ENCODE measurements at regions not wholly inside any gene's neighbourhood (a gene's known extent, or its start where the extent isn't known, plus 50 kb on each side); places are given as distances from the start of the nearest gene placed in this dataset.
A peak's percentile ranks its signal among the peaks of the same experiment; 100 is the strongest.
"Not testable (repeated sequence)": the region's sequence is repeated elsewhere in the genome, so short reads cannot be mapped to it uniquely, and the experiment has no call there.

DNA sequence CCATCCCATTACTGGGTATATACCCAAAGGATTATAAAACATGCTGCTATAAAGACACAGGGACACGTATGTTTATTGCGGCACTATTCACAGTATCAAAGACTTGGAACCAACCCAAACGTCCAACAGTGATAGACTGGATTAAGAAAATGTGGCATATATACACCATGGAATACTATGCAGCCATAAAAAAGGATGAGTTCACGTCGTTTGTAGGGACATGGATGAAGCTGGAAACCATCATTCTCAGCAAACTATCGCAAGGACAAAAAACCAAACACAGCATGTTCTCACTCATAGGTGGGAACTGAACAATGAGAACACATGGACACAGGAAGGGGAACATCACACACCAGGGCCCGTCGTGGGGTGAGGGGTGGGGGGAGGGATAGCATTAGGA lies 106.1 kb downstream of the CHD1L start:
- not testable (repeated sequence) for DNase-seq

DNA sequence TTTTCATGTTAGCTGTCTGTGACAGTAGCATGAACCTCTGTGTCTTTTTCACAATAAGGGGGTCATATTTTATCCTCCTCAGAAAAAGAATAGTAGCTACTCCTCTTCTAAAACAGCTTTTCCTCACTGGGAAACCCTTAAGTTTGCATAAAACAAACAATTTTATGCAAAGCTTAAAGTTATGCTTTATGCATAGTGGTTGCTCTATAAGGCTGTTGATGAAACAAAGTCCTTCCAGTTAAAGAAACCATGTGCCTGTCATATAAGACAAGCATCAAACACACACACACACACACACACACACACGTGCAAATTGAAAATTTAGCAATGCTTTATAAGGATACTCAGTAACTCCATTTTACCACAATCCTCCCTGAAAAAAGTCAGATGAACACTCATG lies 107.0 kb downstream of the CHD1L start:
- no peak for DNase-seq

DNA sequence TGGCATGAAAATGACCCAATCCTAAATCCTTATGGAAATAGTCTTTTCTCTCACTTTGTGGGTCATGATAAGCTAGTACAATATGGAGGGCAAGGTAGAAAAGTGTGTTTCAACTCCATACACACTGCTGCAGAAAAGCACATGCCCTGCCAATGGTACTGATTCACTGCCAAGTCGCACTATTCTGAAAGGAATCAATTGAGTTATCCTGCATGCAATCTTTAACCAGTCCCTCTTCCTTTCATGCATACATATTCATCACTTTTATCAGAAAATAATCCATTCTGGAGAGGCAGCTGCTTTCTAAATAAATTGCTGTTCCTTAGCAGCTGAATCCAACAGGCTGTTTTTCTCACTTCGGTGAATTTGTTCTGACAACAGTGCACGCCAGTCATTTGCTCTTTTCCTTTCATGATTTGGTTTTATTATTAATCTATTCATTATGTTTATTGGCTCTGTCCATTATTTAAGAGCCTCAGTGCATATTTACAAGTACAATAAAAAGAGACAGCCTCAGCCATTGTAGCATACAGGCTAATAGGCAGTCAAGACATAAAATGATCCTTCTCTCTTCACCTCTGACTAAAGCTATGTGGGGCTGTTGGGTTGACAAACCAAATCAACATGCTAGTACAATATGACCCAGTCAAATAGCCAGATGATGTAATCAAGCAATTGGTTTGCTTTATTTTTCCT lies 108.8 kb downstream of the CHD1L start:
- DNase-seq, result no peak

DNA sequence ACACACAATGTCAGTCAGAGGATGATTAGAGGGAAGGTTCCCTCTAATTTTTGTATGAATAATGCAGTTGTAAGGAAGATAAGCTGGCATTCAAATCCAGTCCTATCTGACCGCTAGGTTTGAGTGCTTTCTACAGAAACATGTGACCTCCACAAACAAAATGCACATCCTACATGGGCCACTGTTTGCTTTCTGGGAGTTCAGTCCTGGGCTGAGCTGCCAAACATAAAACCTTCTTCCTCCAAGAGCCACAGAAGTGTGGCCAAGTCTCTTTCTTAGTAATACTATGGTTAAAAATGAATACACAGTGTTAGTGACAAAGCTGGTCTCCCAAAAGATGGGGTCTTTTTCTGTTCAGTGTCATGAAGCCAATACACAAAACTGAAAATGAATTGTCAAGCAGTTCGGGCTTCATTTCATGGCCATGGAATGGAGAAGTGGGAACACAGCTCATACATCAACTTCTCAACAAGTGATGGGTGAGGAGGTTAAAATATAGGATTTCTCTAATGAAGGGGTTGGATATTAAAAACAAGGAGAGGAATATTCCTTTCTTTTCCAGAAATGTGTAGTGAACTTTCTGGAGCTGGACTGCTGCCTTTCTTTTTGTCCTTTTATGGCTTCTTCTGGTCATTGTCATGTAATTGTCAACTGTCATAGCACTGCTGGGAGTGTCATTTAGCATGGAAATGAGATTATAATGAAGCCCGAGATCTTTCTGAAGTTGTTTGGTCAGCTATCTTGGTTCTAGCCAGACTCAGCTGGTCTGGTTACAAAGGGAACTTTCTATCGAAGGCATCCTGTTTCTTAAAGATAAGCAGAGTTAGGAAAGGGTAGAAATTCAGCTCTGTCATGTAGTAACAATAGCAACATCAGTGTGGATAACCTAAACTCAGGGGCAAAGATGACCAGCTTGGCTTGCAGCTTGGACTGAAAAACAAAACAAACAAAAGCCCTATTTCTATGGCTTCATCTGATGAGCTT lies 135.1 kb downstream of the CHD1L start:
- no peak for DNase-seq

DNA sequence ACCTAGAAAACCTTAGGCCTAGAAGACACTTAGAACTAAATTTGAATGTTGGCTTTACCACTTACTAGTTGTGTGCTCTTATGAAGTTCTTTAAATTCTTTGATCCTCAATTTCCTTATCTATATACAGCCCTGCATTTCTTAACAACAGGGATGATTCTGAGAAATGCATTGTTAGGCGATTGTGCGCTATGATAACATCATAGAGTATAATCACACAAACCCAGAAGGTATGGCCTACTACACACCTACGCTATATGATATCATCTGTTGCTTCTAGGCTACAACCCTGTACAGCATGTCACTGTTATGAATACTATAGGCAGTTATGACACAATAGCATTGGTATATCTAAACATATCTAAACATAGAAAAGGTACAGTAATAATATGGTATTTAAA lies 137.4 kb downstream of the CHD1L start:
- DNase-seq, result no peak

DNA sequence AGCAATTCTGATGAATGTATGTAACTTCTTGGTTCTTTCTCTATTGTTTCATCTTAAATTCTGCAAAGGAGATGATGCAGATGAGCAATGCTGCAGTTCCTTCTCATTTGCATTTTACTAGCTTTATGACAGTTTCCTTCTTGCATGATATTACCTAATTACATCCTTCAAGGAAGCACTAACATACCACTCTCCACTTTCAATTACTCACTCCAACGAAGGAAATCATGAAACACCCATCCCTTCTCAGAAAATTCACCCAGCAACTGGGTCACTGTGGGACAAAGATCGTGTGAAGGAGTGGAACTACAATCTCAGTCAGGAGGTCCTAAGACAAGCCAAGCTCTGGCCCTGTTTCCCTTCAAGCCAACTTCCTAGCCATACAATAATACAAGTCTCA lies 142.3 kb downstream of the CHD1L start:
- DNase-seq, result no peak

DNA sequence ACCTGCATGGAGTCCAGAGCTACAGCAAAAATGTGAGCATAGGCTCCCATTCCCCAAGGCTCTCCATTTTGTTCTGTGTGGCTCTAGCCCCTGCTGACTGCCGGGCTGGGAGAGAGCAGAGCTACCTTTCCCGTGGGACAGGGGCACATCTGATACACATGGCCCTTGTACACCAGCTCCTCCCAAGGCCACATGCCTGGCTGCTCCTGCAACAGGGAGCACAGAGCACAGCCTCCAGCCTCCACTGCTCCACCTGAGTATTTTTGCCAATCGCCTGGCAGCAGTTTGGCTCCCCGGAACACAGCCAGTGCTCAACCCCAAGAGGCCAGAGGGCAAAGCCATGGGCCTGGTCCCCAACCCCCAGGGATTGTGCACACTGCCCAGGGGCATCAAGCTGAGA lies 146.5 kb downstream of the CHD1L start:
- no peak for DNase-seq

DNA sequence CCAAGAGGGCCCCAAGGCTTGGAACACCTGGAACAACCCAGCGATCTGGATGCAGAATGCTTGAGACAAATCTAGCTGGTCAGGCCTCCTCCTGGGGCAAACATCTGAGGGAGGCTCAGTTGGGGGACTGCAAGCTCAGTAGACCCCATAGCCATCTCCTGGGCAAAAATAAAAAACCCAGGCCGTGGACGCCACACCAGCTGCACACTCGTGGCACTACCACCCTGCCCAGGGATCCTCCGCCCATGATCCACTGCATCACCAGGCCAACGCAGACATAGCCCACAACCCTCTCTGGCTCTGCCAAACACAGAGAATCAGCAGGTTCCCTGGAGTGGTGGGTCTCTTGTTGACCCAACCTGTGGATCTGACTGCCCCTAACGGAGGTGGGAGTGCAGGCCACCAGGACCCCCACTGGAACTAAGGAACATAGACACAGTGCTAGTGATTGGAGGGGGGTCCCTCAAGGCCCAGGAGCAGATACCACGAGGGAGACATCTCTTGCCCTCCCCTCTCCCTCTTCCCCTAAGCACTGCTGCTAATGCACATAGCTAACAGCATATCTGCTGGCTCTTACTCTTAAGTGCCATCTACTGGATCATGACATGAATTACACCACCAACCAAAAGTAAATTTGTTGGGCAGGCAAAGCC lies 147.2 kb downstream of the CHD1L start:
- peak; percentile 45 for DNase-seq

DNA sequence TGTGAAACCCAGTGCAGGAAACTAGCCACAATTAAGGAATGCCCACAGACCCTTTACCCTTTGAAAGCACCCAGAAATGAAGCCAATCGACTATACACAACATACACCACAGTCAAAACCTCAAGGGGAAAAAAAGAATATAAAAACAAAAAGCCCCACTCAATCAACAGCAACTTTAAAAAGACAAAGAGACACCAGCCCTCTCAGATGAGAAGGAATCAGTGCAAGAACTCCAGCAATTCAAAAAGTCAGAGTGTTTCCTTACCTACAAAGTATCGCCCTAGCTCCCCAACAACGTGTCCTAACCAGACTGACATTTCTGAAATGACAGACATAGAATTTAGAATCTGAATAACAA lies 147.7 kb downstream of the CHD1L start:
- DNase-seq, result no peak

DNA sequence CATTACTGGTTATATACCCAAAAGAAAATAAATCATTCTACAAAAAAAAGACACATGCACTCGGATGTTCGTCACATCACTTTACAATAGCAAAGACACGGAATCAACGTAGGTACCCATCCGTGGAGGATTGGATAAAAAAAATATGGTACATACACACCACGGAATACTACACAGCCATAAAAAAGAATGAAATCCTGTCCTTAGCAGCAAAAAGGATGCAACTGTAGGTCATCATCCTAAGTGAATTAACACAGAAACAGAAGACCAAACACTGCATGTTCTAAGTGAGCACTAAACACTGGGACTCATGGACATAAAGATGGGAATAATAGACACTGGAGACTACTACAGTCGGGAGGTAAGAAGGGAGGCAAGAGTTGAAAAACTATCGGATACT lies 148.6 kb downstream of the CHD1L start:
- no peak for DNase-seq

DNA sequence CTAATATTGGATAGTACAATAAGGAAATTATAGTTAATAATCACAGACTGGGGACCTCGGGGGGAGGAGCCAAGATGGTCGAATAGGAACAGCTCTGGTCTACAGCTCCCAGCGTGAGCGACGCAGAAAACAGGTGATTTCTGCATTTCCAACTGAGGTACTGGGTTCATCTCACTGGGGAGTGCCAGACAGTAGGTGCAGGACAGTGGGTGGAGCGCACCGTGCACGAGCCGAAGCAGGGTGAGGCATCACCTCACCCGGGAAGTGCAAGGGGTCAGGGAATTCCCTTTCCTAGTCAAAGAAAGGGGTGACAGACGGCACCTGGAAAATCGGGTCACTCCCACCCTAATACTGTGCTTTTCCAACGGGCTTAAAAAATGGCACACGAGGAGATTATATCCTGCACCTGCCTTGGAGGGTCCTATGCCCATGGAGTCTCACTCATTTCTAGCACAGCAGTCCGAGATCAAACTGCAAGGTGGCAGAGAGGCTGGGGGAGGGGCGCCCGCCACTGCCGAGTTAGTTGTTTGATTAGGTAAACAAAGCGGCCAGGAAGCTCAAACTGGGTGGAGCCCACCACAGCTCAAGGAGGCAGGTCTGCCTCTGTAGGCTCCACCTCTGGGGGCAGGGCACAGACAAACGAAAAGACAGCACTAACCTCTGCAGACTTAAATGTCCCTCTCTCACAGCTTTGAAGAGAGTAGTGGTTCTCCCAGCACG lies 138.8 kb upstream of the BCL9 start:
- DNase-seq, result not testable (repeated sequence)

DNA sequence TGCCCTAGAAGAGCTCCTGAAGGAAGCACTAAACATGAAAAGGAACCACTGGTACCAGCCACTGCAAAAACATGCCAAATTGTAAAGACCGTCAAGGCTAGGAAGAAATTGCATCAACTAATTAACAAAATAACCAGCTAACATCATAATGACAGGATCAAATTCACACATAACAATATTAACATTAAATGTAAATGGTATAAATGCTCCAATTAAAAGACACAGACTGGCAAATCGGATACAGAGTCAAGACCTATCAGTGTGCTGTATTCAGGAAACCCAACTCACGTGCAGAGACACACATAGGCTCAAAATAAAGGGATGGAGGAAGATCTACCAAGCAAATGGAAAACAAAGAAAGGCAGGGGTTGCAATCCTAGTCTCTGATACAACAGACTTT lies 137.0 kb upstream of the BCL9 start:
- DNase-seq, result not testable (repeated sequence)

DNA sequence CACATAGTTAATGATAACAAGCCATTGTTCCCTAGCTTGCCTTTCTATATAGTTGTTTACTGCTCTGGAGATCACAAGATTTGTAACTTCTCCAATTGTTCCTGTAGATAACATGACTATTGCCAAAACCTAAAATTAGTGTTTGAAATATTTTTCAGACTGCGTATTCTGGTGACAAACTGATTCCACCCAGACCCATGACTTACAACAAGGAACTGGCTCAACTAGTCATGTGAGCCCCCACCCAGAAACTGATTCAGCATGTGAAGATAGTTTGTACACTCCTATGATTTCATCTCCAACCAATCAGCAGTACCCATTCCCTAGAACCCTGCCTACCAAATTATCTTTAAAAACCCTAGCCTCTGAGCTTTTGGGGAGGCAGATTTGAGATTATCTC lies 131.4 kb upstream of the BCL9 start:
- DNase-seq, result no peak

DNA sequence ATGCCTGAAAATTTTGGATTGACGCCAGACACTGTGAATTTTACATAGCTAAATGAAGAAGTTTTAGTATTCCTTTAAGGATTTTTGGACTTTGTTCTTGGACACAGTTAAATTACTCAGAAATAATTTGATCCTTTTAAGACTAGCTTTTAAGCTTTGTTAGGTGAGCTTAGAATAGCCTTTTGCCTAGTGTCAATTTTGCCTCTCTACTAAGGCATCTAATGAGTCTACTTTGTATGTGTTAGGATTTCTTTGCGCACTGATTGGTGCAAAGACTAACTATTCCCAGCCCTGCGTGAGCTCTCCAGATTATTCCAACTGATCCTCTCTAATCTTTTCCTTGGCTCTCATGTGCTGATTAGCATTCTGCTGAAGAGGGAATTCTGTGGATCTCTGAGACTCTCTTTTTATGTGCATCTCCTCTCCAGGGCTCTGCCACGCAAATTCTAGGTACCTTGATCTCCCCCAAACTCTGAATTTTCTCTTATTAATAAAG lies 128.1 kb upstream of the BCL9 start:
- DNase-seq, result no peak

DNA sequence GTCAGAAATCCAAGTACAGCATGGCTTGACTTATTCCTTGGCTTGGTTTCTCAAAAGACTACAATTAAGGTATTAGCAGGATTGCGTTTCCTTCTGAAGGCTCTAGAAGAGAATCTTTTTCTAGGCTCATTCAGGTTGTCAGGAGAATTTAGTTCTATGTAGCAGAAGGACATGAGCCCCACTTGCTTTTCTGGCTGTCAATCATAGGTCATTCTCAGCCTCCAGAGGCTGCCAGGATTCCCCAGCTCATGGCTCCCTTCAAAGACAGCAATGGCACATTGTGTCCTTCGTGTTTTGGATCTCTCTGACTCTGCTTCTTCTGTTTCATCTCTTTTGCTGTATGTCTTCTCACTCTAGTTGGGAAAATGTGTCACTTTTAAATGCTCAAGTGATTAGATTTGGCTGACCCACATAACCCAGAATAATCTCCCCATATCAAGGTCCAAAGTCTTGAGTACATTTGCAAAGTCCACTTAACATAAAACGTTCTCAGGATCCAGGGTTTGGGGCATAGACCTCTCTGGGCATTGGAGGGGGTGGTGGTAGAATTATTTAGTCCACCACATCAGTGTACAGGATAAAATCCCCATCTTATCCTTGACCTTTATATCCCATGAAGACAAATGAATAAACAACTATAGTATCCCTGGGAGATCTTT lies 126.7 kb upstream of the BCL9 start:
- DNase-seq, result no peak

DNA sequence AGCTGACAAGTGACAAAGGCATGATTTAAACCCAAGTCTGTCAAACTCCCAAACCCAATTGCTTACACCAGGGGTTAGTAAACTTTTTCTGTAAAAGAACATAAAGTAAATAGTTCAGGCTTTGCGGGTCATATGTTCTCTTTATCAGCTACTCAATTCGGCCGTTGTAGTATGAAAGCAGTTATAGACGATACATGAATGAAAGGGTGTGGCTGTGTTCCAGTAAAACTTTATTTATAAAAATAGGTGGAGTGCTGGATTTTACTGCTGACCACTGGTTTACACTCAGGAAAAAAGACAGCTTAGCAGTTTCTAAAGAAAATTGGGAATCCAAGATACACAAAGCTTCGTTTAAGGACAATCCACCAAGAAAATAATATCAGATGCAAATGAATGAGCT lies 124.3 kb upstream of the BCL9 start:
- DNase-seq, result no peak

DNA sequence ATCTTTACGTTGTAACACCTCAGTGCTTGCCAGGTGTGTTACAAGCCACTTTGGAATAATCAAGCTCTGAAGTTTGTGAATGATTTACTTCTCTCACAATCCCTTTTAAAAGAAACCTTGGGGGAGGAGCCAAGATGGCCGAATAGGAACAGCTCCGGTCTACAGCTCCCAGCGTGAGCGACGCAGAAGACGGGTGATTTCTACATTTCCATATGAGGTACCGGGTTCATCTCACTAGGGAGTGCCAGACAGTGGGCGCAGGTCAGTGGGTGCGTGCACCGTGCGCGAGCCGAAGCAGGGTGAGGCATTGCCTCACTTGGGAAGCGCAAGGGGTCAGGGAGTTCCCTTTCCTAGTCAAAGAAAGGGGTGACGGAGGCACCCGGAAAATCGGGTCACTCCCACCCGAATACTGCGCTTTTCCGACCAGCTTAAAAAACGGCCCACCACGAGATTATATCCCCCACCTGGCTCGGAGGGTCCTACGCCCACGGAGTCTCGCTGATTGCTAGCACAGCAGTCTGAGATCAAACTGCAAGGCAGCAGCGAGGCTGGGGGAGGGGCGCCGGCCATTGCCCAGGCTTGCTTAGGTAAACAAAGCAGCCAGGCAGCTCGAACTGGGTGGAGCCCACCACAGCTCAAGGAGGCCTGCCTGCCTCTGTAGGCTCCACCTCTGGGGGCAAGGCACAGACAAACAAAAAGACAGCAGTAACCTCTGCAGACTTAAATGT lies 118.0 kb upstream of the BCL9 start:
- not testable (repeated sequence) for DNase-seq

DNA sequence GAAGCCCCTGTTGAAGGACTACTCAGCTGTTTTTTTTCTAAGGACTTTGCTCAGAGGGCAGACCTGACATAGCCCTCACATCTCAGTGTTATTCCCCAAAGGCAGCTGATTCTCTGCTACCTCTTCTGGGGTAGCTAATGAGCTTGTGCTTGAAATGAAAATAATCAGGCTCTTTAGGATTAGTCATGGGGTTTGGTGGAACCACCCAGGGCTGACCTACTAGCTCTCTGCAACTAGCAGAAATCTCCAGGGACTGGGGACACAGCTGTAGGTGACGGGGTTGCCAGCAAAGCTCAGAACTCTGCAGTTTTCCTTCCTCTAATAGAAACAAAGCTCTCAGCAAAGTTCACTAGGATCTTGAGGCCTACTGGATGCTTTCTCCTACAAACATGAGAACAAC lies 106.4 kb upstream of the BCL9 start:
- no peak for DNase-seq

DNA sequence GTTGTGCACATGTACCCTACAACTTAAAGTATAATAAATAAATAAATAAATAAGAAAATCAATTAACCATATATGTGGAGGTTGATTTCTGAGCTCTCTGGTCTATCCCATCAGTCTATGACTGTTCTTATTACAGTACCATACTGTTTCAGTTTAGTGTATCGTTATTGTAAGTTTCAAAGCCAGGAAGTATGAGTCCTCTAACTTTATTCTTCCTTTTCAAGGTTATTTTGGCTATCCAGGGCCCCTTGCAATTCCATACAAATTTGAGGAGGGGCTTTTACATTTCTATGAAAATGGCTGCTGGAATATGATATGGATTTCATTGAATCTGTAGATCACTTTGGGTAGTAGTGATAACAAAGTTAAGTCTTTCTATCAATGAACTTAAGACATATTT lies 96.9 kb upstream of the BCL9 start:
- no peak for DNase-seq

DNA sequence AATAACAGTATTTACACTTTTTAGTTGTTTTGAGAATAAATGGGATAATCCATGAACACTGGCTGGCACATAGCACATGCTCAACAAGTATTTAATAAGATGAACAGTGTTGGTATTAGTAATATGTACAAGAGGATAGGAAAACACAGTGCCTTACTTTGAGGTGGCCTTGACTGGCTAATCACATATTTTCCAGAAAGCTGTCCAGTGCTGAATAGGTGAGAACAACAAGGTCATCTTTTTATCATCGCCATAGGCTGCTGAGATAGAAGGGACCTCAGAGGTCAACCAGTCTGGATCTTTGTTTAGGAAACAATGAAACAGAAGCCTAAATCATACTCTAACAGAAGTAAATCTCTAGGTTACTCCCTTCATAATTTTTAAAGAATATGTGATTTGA lies 89.7 kb upstream of the BCL9 start:
- no peak for DNase-seq

DNA sequence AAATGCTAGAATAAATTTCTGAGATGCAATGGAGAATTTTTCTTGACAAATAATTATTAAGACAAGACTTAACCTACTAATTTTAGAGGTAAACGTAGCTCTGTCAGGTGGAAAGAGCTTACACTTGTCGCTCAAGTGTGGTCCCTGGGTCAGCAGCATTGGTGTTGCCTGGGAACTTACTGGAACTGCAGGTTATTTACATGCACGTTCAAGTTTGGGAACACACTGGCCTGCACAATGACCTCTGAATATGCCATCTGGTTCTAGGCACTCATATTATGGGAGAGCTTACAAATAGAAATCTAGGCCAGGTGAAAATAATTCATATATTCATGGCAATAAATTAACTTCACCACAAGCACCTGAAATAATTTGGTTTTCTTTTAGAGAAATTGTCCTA lies 88.5 kb upstream of the BCL9 start:
- DNase-seq, result no peak

DNA sequence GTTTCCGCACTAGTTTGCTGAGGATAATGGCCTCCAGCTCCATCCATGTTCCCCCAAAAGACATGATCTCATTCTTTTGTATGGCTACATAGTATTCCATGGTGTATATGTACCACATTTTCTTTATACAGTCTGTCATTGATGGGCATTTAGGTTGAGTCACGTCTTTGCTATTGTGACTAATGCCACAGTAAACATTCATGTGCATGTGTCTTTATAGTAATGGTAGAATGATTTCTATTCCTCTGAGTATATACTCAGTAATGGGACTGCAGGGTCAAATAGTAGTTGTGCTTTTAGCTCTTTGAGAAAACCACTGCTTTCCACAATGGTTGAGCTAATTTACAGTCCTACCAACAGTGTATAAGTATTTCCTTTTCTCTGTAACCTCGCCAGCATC lies 78.3 kb upstream of the BCL9 start:
- DNase-seq, result no peak
